IMR-90 (cell line): ENCODE measurements at regions not wholly inside any gene's neighbourhood (a gene's known extent, or its start where the extent isn't known, plus 50 kb on each side); places are given as distances from the start of the nearest gene placed in this dataset.

ENCODE experiments used
- ATAC-seq: fragments of 200-7000 bp; cut with Tn5 transposase; 2 replicates; pipeline ENCODE4 v1.9.1; 2020; ENCODE audit warnings: low read depth, mild to moderate bottlenecking, moderate library complexity
- BruUV-seq: library from RNA; stranded (reverse); fragments of 400-500 nt; replicated peaks from 2 replicates; lab custom pipeline; 2021; lab: Mats Ljungman, UMichigan
- CTCF ChIA-PET: fragments of 300-600 bp; formaldehyde crosslinking; extraction: SDS; loops from one replicate; lab custom pipeline; 2021; ENCODE audit warnings: antibody characterized with exemption; lab: Yijun Ruan, JAX
- POLR2A ChIA-PET: fragments of 300-600 bp; sonication (Branson Sonifier 250); formaldehyde crosslinking; loops from one replicate; lab custom pipeline; 2022; ENCODE audit warnings: antibody characterized with exemption; ENCODE audit not compliant: unreplicated experiment; lab: Charles Lee
- DNase-seq: peaks from one replicate; pipeline ENCODE4 v3.0.0; 2013
- H2AFZ ChIP-seq: replicated peaks from 2 replicates; pipeline ENCODE3; 2013; ENCODE audit warnings: low read length, mild to moderate bottlenecking; ENCODE audit not compliant: poor library complexity
- H2AK5ac ChIP-seq: 2 replicates; pipeline ENCODE4 v1.6.1; 2013; ENCODE audit warnings: low read depth, low read length, inconsistent platforms
- H2AK9ac ChIP-seq: replicated peaks from 2 replicates; pipeline ENCODE3; 2013; ENCODE audit warnings: mild to moderate bottlenecking, low read depth, low read length, moderate library complexity; ENCODE audit not compliant: poor library complexity
- H2BK120ac ChIP-seq: 2 replicates; pipeline ENCODE4 v1.6.1; 2013; ENCODE audit warnings: low read depth, low read length, inconsistent platforms
- H2BK15ac ChIP-seq: 3 replicates; pipeline ENCODE4 v1.6.1; 2013; ENCODE audit warnings: low read depth, low read length, inconsistent platforms
- H2BK20ac ChIP-seq: 2 replicates; pipeline ENCODE4 v1.6.1; 2013; ENCODE audit warnings: low read depth, mild to moderate bottlenecking, inconsistent platforms, low read length, moderate library complexity
- H2BK5ac ChIP-seq: 2 replicates; pipeline ENCODE4 v1.6.1; 2013; ENCODE audit warnings: mild to moderate bottlenecking, low read depth, low read length, inconsistent platforms; ENCODE audit not compliant: poor library complexity, severe bottlenecking
- H3K14ac ChIP-seq: replicated peaks from 2 replicates; pipeline ENCODE4 v1.6.1; 2013; ENCODE audit warnings: low read depth, low read length, inconsistent platforms
- H3K18ac ChIP-seq: 2 replicates; pipeline ENCODE4 v1.6.1; 2013; ENCODE audit warnings: low read depth, low read length, control low read depth
- H3K23ac ChIP-seq: 2 replicates; pipeline ENCODE4 v1.6.1; 2013; ENCODE audit warnings: low read depth, low read length, inconsistent platforms
- H3K27ac ChIP-seq: 2 replicates; pipeline ENCODE4 v1.5.1; 2013; ENCODE audit warnings: mild to moderate bottlenecking, control low read depth, low read length; ENCODE audit not compliant: insufficient read depth
- H3K27me3 ChIP-seq: 2 replicates; pipeline ENCODE4 v1.6.1; 2013; ENCODE audit warnings: low read length; ENCODE audit not compliant: control insufficient read depth, insufficient read depth
- H3K36me3 ChIP-seq: 2 replicates; pipeline ENCODE4 v1.6.1; 2013; ENCODE audit warnings: low read length, mixed read lengths; ENCODE audit not compliant: control insufficient read depth, insufficient read depth
- H3K4ac ChIP-seq: 2 replicates; pipeline ENCODE4 v1.6.1; 2013; ENCODE audit warnings: low read depth, low read length, inconsistent platforms
- H3K4me1 ChIP-seq: 2 replicates; pipeline ENCODE4 v1.6.1; 2013; ENCODE audit warnings: low read length, mixed read lengths; ENCODE audit not compliant: control insufficient read depth, insufficient read depth
- H3K4me2 ChIP-seq: 2 replicates; pipeline ENCODE4 v1.6.1; 2013; ENCODE audit warnings: low read depth, mild to moderate bottlenecking, control low read depth, low read length, moderate library complexity
- H3K4me3 ChIP-seq: 2 replicates; pipeline ENCODE4 v1.5.1; 2013; ENCODE audit warnings: low read depth, mild to moderate bottlenecking, control low read depth, low read length, moderate library complexity; ENCODE audit not compliant: insufficient read depth
- H3K56ac ChIP-seq: 2 replicates; pipeline ENCODE4 v1.6.1; 2013; ENCODE audit warnings: low read length, inconsistent platforms; ENCODE audit not compliant: insufficient read depth; ENCODE audit errors: extremely low read depth
- H3K79me1 ChIP-seq, 2 experiments: 2 replicates each; pipeline ENCODE4 v1.6.1; 2013; ENCODE audit warnings: low read length in 2 of 2, inconsistent platforms in 1 of 2, low read depth in 1 of 2
- H3K9ac ChIP-seq: 2 replicates; pipeline ENCODE4 v1.6.1; 2013; ENCODE audit warnings: low read depth, low read length, control low read depth
- H3K9me1 ChIP-seq: 2 replicates; pipeline ENCODE4 v1.6.1; 2013; ENCODE audit warnings: low read length, inconsistent platforms; ENCODE audit not compliant: insufficient read depth
- H3K9me3 ChIP-seq: 2 replicates; pipeline ENCODE4 v1.6.1; 2013; ENCODE audit warnings: low read length; ENCODE audit not compliant: control insufficient read depth, insufficient read depth
- H4K20me1 ChIP-seq: 2 replicates; pipeline ENCODE4 v1.6.1; 2013; ENCODE audit warnings: low read length, inconsistent platforms; ENCODE audit not compliant: insufficient read depth
- H4K5ac ChIP-seq: 2 replicates; pipeline ENCODE4 v1.6.1; 2013; ENCODE audit warnings: mild to moderate bottlenecking, low read depth, low read length, control low read depth
- H4K8ac ChIP-seq, 2 experiments: 2 replicates each; pipeline ENCODE4 v1.6.1; 2013; ENCODE audit warnings: low read depth in 2 of 2, low read length in 2 of 2, control low read depth in 1 of 2, inconsistent platforms in 1 of 2
- H4K91ac ChIP-seq: 2 replicates; pipeline ENCODE4 v1.6.1; 2013; ENCODE audit warnings: low read depth, low read length, inconsistent platforms; ENCODE audit not compliant: insufficient read depth
- BHLHE40 ChIP-seq: fragments of 150-350 bp; IDR thresholded peaks from 2 replicates; pipeline ENCODE4 v1.6.1; 2016; ENCODE audit warnings: mild to moderate bottlenecking, low read depth, low read length
- CEBPB ChIP-seq: IDR thresholded peaks from 2 replicates; pipeline ENCODE4 v1.6.1; 2012; ENCODE audit warnings: low read depth, low read length, improper control_type of control experiment
- CHD1 ChIP-seq: IDR thresholded peaks from 2 replicates; pipeline ENCODE4 v1.6.1; 2012; ENCODE audit warnings: low read depth, low read length, improper control_type of control experiment
- FOS ChIP-seq: fragments of 150-350 bp; IDR thresholded peaks from 2 replicates; pipeline ENCODE4 v1.6.1; 2016; ENCODE audit warnings: low read depth, low read length
- MAFK ChIP-seq: IDR thresholded peaks from 2 replicates; pipeline ENCODE4 v1.6.1; 2012; ENCODE audit warnings: low read depth, low read length, improper control_type of control experiment
- MAZ ChIP-seq: IDR thresholded peaks from 2 replicates; pipeline ENCODE4 v1.6.1; 2012; ENCODE audit warnings: low read depth, mild to moderate bottlenecking, low read length, improper control_type of control experiment, moderate library complexity, borderline replicate concordance
- MXI1 ChIP-seq: IDR thresholded peaks from 2 replicates; pipeline ENCODE4 v1.6.1; 2012; ENCODE audit warnings: low read depth, mild to moderate bottlenecking, low read length, moderate library complexity, borderline replicate concordance
- NFE2L2 ChIP-seq: fragments of 150-350 bp; IDR thresholded peaks from 2 replicates; pipeline ENCODE4 v1.6.1; 2016; ENCODE audit warnings: low read depth, mild to moderate bottlenecking, low read length
- POLR2A ChIP-seq: IDR thresholded peaks from 2 replicates; pipeline ENCODE4 v1.6.1; 2012; ENCODE audit warnings: mild to moderate bottlenecking, low read depth, low read length
- RAD21 ChIP-seq: IDR thresholded peaks from 2 replicates; pipeline ENCODE4 v1.6.1; 2012; ENCODE audit warnings: low read length, improper control_type of control experiment
- RCOR1 ChIP-seq: IDR thresholded peaks from 2 replicates; pipeline ENCODE4 v1.6.1; 2012; ENCODE audit warnings: mild to moderate bottlenecking, low read length, improper control_type of control experiment; ENCODE audit not compliant: insufficient replicate concordance
- RFX5 ChIP-seq: IDR thresholded peaks from 2 replicates; pipeline ENCODE4 v1.8.0; 2012; ENCODE audit warnings: low read depth, mild to moderate bottlenecking, low read length, moderate library complexity
- SMC3 ChIP-seq: fragments of 150-350 bp; IDR thresholded peaks from 2 replicates; pipeline ENCODE4 v1.6.1; 2016; ENCODE audit warnings: low read depth, mild to moderate bottlenecking, antibody characterized with exemption, low read length, moderate library complexity
- WGBS, 2 experiments: methylation state at CpG; one replicate each; pipeline versions ENCODE4 v1.1.5 to v1.1.7; 2013; ENCODE audit warnings: missing lambda C conversion rate in 2 of 2; ENCODE audit not compliant: insufficient read length in 1 of 2; ENCODE audit errors: extremely low coverage in 2 of 2; 5-methylcytosine and 5-hydroxymethylcytosine counted together
- dilution Hi-C: fragments of 300-500 bp; cut with HindIII; formaldehyde crosslinking; loops from one replicate; pipeline ENCODE4 v1.14.3; 2018; ENCODE audit warnings: low sequenced_read_pairs; ENCODE audit not compliant: unreplicated experiment
- in situ Hi-C: fragments of 300-500 bp; cut with MboI; formaldehyde crosslinking; loops from 3 replicates; pipeline ENCODE4 v1.14.3; 2019; ENCODE audit warnings: low sequenced_read_pairs, inconsistent platforms, mixed read lengths
- intact Hi-C: fragments of 100-400 bp; cut with micrococcal nuclease; formaldehyde crosslinking; loops from 2 replicates; pipeline ENCODE4 v1.10.0; 2022
- TF ChIP-seq, protein P1 (sequence below): conservative IDR thresholded peaks from 2 replicates; pipeline ENCODE4 v1.5.1; 2012; ENCODE audit warnings: mild to moderate bottlenecking, low read depth, low read length, improper control_type of control experiment
- TF ChIP-seq, protein P2 (sequence below): fragments of 150-350 bp; IDR thresholded peaks from 2 replicates; pipeline ENCODE4 v1.6.1; 2016; ENCODE audit warnings: low read depth, mild to moderate bottlenecking, low read length, moderate library complexity, borderline replicate concordance
- TF ChIP-seq, protein P3 (sequence below): fragments of 150-350 bp; IDR thresholded peaks from 2 replicates; pipeline ENCODE4 v1.6.1; 2017; ENCODE audit warnings: mild to moderate bottlenecking, antibody characterized with exemption, low read length, low read depth

DNA sequence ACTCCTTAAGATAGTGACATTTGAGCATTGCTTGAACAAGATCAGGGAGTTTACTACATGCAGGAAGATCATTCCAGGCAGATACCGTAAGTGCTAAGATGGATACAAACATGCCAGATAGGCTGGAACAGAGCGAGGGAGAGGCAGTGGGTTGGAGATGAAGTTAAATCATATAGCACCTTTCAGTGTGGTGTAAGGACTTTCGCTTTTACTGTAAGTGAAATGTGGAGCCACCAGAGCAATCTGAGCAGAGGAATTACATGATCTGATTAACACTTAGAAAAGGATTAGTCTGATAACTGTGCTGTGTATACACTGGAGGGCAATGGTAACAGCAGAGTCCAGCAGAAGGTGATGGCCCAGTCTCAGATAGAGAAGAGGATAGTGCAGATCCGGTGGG lies 163.0 kb upstream of the SSTR1 start:
- no peak overlapping the region for H3K4ac ChIP-seq
- H2AK5ac ChIP-seq, result no peak overlapping the region
- H4K8ac ChIP-seq, result no peak overlapping the region
- BruUV-seq, result no TSS peak
- dilution Hi-C loops, result no loop called here
- H3K79me1 ChIP-seq, result no peaks in the 10 kb centered on the region
- H2AFZ ChIP-seq, result no peak overlapping the region
- H3K36me3 ChIP-seq, result no peaks in the 10 kb centered on the region
- ChIA-PET POLR2A (no interaction called here), CTCF (no interaction called here)
- WGBS, 2 experiments, result no CpG with 5 or more reads among the region's 4 CpGs
- H3K9me3 ChIP-seq, result no peaks in the 10 kb centered on the region
- no peak overlapping the region for H3K9ac ChIP-seq
- no peak for DNase-seq
- no peak overlapping the region for H3K4me3 ChIP-seq
- no peak overlapping the region for H2BK120ac ChIP-seq
- no peak overlapping the region for H3K4me2 ChIP-seq
- H4K5ac ChIP-seq, result no peak overlapping the region
- H4K20me1 ChIP-seq, result no peaks in the 10 kb centered on the region
- H2AK9ac ChIP-seq, result no peak overlapping the region
- H3K18ac ChIP-seq, result no peak overlapping the region
- no peak overlapping the region for H2BK15ac ChIP-seq
- H4K91ac ChIP-seq, result no peak overlapping the region
- H2BK20ac ChIP-seq, result no peak overlapping the region; the same call in 1 of the 2 replicates
- no peak for ATAC-seq
- no peak overlapping the region for H3K27ac ChIP-seq
- H3K4me1 ChIP-seq, result no peaks in the 10 kb centered on the region
- H3K27me3 ChIP-seq, result no peaks in the 10 kb centered on the region
- no peak overlapping the region for H2BK5ac ChIP-seq
- H3K9me1 ChIP-seq, result no peaks in the 10 kb centered on the region
- TF ChIP-seq BHLHE40 (no peak), NFE2L2 (no peak), SMC3 (no peak), POLR2A (no peak), MAZ (no peak), CEBPB (no peak), RAD21 (no peak), RFX5 (no peak), RCOR1 (no peak), MXI1 (no peak), FOS (no peak), CHD1 (no peak), MAFK (no peak)
- TF ChIP-seq, protein P1, sequence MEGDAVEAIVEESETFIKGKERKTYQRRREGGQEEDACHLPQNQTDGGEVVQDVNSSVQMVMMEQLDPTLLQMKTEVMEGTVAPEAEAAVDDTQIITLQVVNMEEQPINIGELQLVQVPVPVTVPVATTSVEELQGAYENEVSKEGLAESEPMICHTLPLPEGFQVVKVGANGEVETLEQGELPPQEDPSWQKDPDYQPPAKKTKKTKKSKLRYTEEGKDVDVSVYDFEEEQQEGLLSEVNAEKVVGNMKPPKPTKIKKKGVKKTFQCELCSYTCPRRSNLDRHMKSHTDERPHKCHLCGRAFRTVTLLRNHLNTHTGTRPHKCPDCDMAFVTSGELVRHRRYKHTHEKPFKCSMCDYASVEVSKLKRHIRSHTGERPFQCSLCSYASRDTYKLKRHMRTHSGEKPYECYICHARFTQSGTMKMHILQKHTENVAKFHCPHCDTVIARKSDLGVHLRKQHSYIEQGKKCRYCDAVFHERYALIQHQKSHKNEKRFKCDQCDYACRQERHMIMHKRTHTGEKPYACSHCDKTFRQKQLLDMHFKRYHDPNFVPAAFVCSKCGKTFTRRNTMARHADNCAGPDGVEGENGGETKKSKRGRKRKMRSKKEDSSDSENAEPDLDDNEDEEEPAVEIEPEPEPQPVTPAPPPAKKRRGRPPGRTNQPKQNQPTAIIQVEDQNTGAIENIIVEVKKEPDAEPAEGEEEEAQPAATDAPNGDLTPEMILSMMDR, result no peak
- TF ChIP-seq, protein P2, sequence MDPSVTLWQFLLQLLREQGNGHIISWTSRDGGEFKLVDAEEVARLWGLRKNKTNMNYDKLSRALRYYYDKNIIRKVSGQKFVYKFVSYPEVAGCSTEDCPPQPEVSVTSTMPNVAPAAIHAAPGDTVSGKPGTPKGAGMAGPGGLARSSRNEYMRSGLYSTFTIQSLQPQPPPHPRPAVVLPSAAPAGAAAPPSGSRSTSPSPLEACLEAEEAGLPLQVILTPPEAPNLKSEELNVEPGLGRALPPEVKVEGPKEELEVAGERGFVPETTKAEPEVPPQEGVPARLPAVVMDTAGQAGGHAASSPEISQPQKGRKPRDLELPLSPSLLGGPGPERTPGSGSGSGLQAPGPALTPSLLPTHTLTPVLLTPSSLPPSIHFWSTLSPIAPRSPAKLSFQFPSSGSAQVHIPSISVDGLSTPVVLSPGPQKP, result no peak
- TF ChIP-seq, protein P3, sequence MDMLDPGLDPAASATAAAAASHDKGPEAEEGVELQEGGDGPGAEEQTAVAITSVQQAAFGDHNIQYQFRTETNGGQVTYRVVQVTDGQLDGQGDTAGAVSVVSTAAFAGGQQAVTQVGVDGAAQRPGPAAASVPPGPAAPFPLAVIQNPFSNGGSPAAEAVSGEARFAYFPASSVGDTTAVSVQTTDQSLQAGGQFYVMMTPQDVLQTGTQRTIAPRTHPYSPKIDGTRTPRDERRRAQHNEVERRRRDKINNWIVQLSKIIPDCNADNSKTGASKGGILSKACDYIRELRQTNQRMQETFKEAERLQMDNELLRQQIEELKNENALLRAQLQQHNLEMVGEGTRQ, result no peak
- no peak overlapping the region for H3K14ac ChIP-seq
- intact Hi-C loops, result no loop called here
- no peak overlapping the region for H3K56ac ChIP-seq
- in situ Hi-C loops, result no loop called here
- no peak overlapping the region for H3K23ac ChIP-seq
